ENCODE measurements at regions not wholly inside any gene's neighbourhood (a gene's known extent, or its start where the extent isn't known, plus 50 kb on each side); places are given as distances from the start of the nearest gene placed in this dataset.

- TF ChIP-seq ZBTB9 (CRISPR knock-in tag; IDR thresholded peaks at IDR 0.05), result no peak
- TF ChIP-seq SNIP1 (IDR thresholded peaks at IDR 0.05; ENCODE audit: low read depth), result no peak
- no peak for TF ChIP-seq MTA2 (IDR thresholded peaks at IDR 0.05; ENCODE audit: low read depth)
- TF ChIP-seq LARP7 (IDR thresholded peaks at IDR 0.05), result no peak
- TF ChIP-seq SPI1 (IDR thresholded peaks at IDR 0.05; ENCODE audit: borderline replicate concordance, low read depth, low read length), result no peak
- no peak for TF ChIP-seq FIP1L1 (IDR thresholded peaks at IDR 0.05; ENCODE audit: low read depth, low read length, poor library complexity, severe bottlenecking)
- no peak for TF ChIP-seq ZNF398 (CRISPR knock-in tag; IDR thresholded peaks at IDR 0.05)
- TF ChIP-seq ZNF324 (CRISPR knock-in tag; IDR thresholded peaks at IDR 0.05), result no peak
- TF ChIP-seq GTF2A2 (tag; IDR thresholded peaks at IDR 0.05), result no peak
- TF ChIP-seq NCOR1 (IDR thresholded peaks at IDR 0.05), result no peak
- no peak for TF ChIP-seq GMEB1 (CRISPR knock-in tag; IDR thresholded peaks at IDR 0.05)
- TF ChIP-seq SIN3A (IDR thresholded peaks at IDR 0.05; ENCODE audit: borderline replicate concordance in 2 of 2, control insufficient read depth in 1 of 2, low read depth in 2 of 2, low read length in 2 of 2), result no peak
Measured at GRCh38 chr3:24863215-24863614, 368.6 kb upstream of the THRB start (continued).

All from K562 (cell line).